Hypothalamus (tissue), 51 donors: ENCODE measurements at regions not wholly inside any gene's neighbourhood (a gene's known extent, or its start where the extent isn't known, plus 50 kb on each side); places are given as distances from the start of the nearest gene placed in this dataset.
A peak's percentile ranks its signal among the peaks of the same experiment; 100 is the strongest.

Experiments
- DNase-seq, 51 donors: peaks; one replicate each; lab custom pipeline; 2025; lab: John Stamatoyannopoulos, UW

- DNase-seq = no peak
Measured at GRCh38 chr11:92770419-92770818, 199.0 kb upstream of the MTNR1B start.

GRCh38 chr11:92770981-92771380, 198.5 kb upstream of the MTNR1B start:
- no peak for DNase-seq

GRCh38 chr11:92771701-92772100, 197.8 kb upstream of the MTNR1B start:
- DNase-seq = no peak

- no peak for DNase-seq
Measured at GRCh38 chr11:92775003-92775676, 194.3 kb upstream of the MTNR1B start.

GRCh38 chr11:92776676-92777075, 192.8 kb upstream of the MTNR1B start:
- no peak for DNase-seq

GRCh38 chr11:92779746-92780145, 189.7 kb upstream of the MTNR1B start:
- DNase-seq = no peak

- no peak for DNase-seq
Measured at GRCh38 chr11:92781151-92781550, 188.3 kb upstream of the MTNR1B start.

GRCh38 chr11:92782806-92783205, 186.6 kb upstream of the MTNR1B start:
- DNase-seq = no peak

- DNase-seq = peak in 6 of 51 donors; percentile 2 to 46 (median 10)
Measured at GRCh38 chr11:92784331-92784730, 185.1 kb upstream of the MTNR1B start.

GRCh38 chr11:92787638-92788037, 181.8 kb upstream of the MTNR1B start:
- DNase-seq = no peak

- peak in 1 of 51 donors; percentile 60 for DNase-seq
Measured at GRCh38 chr11:92789761-92790160, 179.7 kb upstream of the MTNR1B start.

GRCh38 chr11:92790366-92790765, 179.1 kb upstream of the MTNR1B start:
- DNase-seq = no peak

- DNase-seq = no peak
Measured at GRCh38 chr11:92790926-92791616, 178.4 kb upstream of the MTNR1B start.

- DNase-seq = no peak
Measured at GRCh38 chr11:92791886-92792285, 177.6 kb upstream of the MTNR1B start.

GRCh38 chr11:92793189-92793588, 176.3 kb upstream of the MTNR1B start:
- no peak for DNase-seq

- DNase-seq = no peak
Measured at GRCh38 chr11:92794783-92795182, 174.7 kb upstream of the MTNR1B start.

- no peak for DNase-seq
Measured at GRCh38 chr11:92796744-92797143, 172.7 kb upstream of the MTNR1B start.

- no peak for DNase-seq
Measured at GRCh38 chr11:92797874-92798273, 171.6 kb upstream of the MTNR1B start.

GRCh38 chr11:92801685-92802084, 167.8 kb upstream of the MTNR1B start:
- DNase-seq = no peak

GRCh38 chr11:92802644-92803043, 166.8 kb upstream of the MTNR1B start:
- DNase-seq = no peak

GRCh38 chr11:92803391-92803790, 166.1 kb upstream of the MTNR1B start:
- no peak for DNase-seq

GRCh38 chr11:92804388-92804966, 165.0 kb upstream of the MTNR1B start:
- DNase-seq = no peak
